ENCODE measurements at regions not wholly inside any gene's neighbourhood (a gene's known extent, or its start where the extent isn't known, plus 50 kb on each side); places are given as distances from the start of the nearest gene placed in this dataset.

DNA sequence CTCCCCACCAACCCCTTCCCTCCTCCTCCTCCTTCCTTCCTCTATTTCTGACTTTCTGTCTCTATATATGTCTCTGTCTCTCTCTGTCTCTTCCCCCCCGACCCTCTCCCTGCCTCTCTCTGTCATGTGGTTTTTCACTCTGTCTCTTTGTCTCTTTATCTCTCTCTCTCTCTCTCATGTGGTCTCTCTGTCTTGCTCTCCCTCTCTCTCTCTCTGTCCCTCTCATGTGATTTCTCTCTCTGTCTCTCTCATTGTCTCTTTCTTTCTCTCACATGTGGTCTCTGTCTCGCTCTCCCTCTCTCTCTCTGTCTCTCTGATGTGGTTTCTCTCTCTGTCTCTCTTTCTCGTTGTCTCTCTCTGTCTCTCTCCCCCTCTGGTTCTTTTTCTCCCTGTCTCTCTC, 59.3 kb downstream of the PHETA1 start:
- TF ChIP-seq POLR2A (IDR thresholded peaks at IDR 0.05; ENCODE audit: borderline replicate concordance, extremely low read depth, insufficient read depth, insufficient read length) (no peak), ZNF274 (IDR thresholded peaks at IDR 0.05; ENCODE audit: low read depth, low read length) (no peak), EZH2 (IDR thresholded peaks at IDR 0.05) (no peak), SP1 (IDR thresholded peaks at IDR 0.05; ENCODE audit: low read depth) (no peak), SIN3A (IDR thresholded peaks at IDR 0.05; ENCODE audit: low read depth) (no peak), TCF7L2 (IDR thresholded peaks at IDR 0.05; ENCODE audit: borderline replicate concordance, extremely low read depth, insufficient read depth, insufficient read length) (no peak), YY1 (IDR thresholded peaks at IDR 0.05; ENCODE audit: extremely low read depth, insufficient replicate concordance, low read depth, low read length) (no peak), CBX3 (IDR thresholded peaks at IDR 0.05; ENCODE audit: low read depth) (no peak), EZH2phosphoT487 (IDR thresholded peaks at IDR 0.05; ENCODE audit: borderline replicate concordance) (no peak), POLR2AphosphoS5 (IDR thresholded peaks at IDR 0.05; ENCODE audit: low read depth, low read length) (no peak)
- TF ChIP-seq, protein P1, sequence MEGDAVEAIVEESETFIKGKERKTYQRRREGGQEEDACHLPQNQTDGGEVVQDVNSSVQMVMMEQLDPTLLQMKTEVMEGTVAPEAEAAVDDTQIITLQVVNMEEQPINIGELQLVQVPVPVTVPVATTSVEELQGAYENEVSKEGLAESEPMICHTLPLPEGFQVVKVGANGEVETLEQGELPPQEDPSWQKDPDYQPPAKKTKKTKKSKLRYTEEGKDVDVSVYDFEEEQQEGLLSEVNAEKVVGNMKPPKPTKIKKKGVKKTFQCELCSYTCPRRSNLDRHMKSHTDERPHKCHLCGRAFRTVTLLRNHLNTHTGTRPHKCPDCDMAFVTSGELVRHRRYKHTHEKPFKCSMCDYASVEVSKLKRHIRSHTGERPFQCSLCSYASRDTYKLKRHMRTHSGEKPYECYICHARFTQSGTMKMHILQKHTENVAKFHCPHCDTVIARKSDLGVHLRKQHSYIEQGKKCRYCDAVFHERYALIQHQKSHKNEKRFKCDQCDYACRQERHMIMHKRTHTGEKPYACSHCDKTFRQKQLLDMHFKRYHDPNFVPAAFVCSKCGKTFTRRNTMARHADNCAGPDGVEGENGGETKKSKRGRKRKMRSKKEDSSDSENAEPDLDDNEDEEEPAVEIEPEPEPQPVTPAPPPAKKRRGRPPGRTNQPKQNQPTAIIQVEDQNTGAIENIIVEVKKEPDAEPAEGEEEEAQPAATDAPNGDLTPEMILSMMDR (IDR thresholded peaks at IDR 0.05 in 2 of 3, conservative IDR thresholded peaks at IDR 0.05 in 1 of 3; ENCODE audit: borderline replicate concordance in 1 of 3, insufficient read depth in 1 of 3, low read depth in 2 of 3, low read length in 2 of 3) = no peak
- TF ChIP-seq, protein P2, sequence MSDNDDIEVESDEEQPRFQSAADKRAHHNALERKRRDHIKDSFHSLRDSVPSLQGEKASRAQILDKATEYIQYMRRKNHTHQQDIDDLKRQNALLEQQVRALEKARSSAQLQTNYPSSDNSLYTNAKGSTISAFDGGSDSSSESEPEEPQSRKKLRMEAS (IDR thresholded peaks at IDR 0.05) = no peak
- TF ChIP-seq, protein P3, sequence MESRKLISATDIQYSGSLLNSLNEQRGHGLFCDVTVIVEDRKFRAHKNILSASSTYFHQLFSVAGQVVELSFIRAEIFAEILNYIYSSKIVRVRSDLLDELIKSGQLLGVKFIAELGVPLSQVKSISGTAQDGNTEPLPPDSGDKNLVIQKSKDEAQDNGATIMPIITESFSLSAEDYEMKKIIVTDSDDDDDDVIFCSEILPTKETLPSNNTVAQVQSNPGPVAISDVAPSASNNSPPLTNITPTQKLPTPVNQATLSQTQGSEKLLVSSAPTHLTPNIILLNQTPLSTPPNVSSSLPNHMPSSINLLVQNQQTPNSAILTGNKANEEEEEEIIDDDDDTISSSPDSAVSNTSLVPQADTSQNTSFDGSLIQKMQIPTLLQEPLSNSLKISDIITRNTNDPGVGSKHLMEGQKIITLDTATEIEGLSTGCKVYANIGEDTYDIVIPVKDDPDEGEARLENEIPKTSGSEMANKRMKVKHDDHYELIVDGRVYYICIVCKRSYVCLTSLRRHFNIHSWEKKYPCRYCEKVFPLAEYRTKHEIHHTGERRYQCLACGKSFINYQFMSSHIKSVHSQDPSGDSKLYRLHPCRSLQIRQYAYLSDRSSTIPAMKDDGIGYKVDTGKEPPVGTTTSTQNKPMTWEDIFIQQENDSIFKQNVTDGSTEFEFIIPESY (IDR thresholded peaks at IDR 0.05; ENCODE audit: extremely low read depth, insufficient replicate concordance, low read length) = no peak
- TF ChIP-seq, protein P4, sequence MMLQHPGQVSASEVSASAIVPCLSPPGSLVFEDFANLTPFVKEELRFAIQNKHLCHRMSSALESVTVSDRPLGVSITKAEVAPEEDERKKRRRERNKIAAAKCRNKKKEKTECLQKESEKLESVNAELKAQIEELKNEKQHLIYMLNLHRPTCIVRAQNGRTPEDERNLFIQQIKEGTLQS (IDR thresholded peaks at IDR 0.05) = no peak
